Urothelium cell line (cell line): ENCODE measurements at regions not wholly inside any gene's neighbourhood (a gene's known extent, or its start where the extent isn't known, plus 50 kb on each side); places are given as distances from the start of the nearest gene placed in this dataset.

Experiments
- DNase-seq: peaks from one replicate; pipeline ENCODE4 v3.0.0; 2011; ENCODE audit warnings: low spot score, mixed read lengths
- FAIRE-seq: peaks from 2 replicates; lab custom pipeline; 2011; peaks lifted over from hg19 to GRCh38; lab: Jason Lieb, UNC

GRCh38 chrX:39377157-39377556 lies 575.9 kb downstream of the MID1IP1 start:
- no peak for FAIRE-seq

GRCh38 chrX:39377773-39378172 lies 576.5 kb downstream of the MID1IP1 start:
- FAIRE-seq (no peak), DNase-seq (no peak)

More at GRCh38 chrX:39377157-39377556, 575.9 kb downstream of the MID1IP1 start:
- no peak for DNase-seq

- FAIRE-seq = no peak
- DNase-seq = no peak
Measured at GRCh38 chrX:39381422-39381821, 580.2 kb downstream of the MID1IP1 start.

- DNase-seq (no peak), FAIRE-seq (no peak)
Measured at GRCh38 chrX:39384996-39385395, 583.7 kb downstream of the MID1IP1 start.

- DNase-seq (no peak), FAIRE-seq (no peak)
Measured at GRCh38 chrX:39388730-39389129, 587.5 kb downstream of the MID1IP1 start.

- FAIRE-seq = no peak
- no peak for DNase-seq
Measured at GRCh38 chrX:39396358-39396995, 595.2 kb downstream of the MID1IP1 start.

- DNase-seq (no peak), FAIRE-seq (no peak)
Measured at GRCh38 chrX:39397561-39398199, 596.4 kb downstream of the MID1IP1 start.

- FAIRE-seq (no peak), DNase-seq (no peak)
Measured at GRCh38 chrX:39398215-39398962, 597.1 kb downstream of the MID1IP1 start.

GRCh38 chrX:39398963-39399261 lies 597.7 kb downstream of the MID1IP1 start:
- FAIRE-seq (no peak), DNase-seq (no peak)

- no peak for FAIRE-seq
- no peak for DNase-seq
Measured at GRCh38 chrX:39399387-39399786, 598.1 kb downstream of the MID1IP1 start.

- no peak for FAIRE-seq
Measured at GRCh38 chrX:39401483-39402110, 600.3 kb downstream of the MID1IP1 start.

GRCh38 chrX:39402158-39402557 lies 600.9 kb downstream of the MID1IP1 start:
- FAIRE-seq (no peak), DNase-seq (no peak)

More at GRCh38 chrX:39401483-39402110, 600.3 kb downstream of the MID1IP1 start:
- DNase-seq = no peak

- DNase-seq = no peak
- no peak for FAIRE-seq
Measured at GRCh38 chrX:39406799-39407198, 605.5 kb downstream of the MID1IP1 start.

GRCh38 chrX:39409246-39409917 lies 608.1 kb downstream of the MID1IP1 start:
- no peak for DNase-seq
- FAIRE-seq = no peak

- FAIRE-seq (no peak), DNase-seq (no peak)
Measured at GRCh38 chrX:39414290-39414854, 613.1 kb downstream of the MID1IP1 start.

GRCh38 chrX:39416547-39417260 lies 615.4 kb downstream of the MID1IP1 start:
- no peak for DNase-seq
- FAIRE-seq = no peak

GRCh38 chrX:39418254-39418704 lies 617.0 kb downstream of the MID1IP1 start:
- no peak for DNase-seq
- no peak for FAIRE-seq

GRCh38 chrX:39418731-39419638 lies 617.7 kb downstream of the MID1IP1 start:
- DNase-seq = no peak
- FAIRE-seq = no peak

GRCh38 chrX:39421006-39421405 lies 619.7 kb downstream of the MID1IP1 start:
- FAIRE-seq = no peak
- DNase-seq = no peak
